HG02840 (cell line): ENCODE measurements at regions not wholly inside any gene's neighbourhood (a gene's known extent, or its start where the extent isn't known, plus 50 kb on each side); places are given as distances from the start of the nearest gene placed in this dataset.
"Not testable (repeated sequence)": the region's sequence is repeated elsewhere in the genome, so short reads cannot be mapped to it uniquely, and the experiment has no call there.

Source experiments
- ATAC-seq: cut with Tn5 transposase; IDR thresholded peaks from one replicate; pipeline ENCODE4 v1.9.1; 2021; ENCODE audit warnings: mild to moderate bottlenecking, moderate library complexity, moderate number of reproducible peaks; ENCODE audit not compliant: unreplicated experiment, low FRiP score

GRCh38 chr16:75971334-75971733 is 245.0 kb upstream of the CPHXL start:
- no peak for ATAC-seq

GRCh38 chr16:75983296-75983695 is 257.0 kb upstream of the CPHXL start:
- no peak for ATAC-seq

GRCh38 chr16:75983741-75984381 is 257.6 kb upstream of the CPHXL start:
- ATAC-seq: no peak

- no peak for ATAC-seq
These were observed 261.0 kb upstream of the CPHXL start for GRCh38 chr16:75987323-75987722.

DNA sequence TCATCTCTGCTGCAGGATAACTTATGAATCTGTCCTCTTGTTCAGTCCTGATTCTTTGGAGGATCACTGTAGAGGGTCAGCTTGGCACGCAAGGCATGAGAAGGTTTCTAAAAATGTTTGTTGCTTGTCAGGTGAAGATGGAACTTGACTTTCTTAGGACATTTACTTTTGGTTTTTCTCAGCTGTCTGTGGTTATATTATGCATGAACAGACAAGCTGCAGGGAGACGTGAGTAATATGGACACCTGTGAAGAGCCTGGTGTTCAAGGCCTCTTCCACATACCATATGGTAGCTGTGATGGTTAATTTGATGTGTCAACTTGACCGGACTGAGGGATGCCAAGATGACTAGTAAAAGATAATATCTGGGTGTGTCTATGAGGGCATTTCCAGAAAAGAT is 270.2 kb upstream of the CPHXL start:
- ATAC-seq: no peak

GRCh38 chr16:75997606-75998005 is 271.3 kb upstream of the CPHXL start:
- ATAC-seq: no peak

DNA sequence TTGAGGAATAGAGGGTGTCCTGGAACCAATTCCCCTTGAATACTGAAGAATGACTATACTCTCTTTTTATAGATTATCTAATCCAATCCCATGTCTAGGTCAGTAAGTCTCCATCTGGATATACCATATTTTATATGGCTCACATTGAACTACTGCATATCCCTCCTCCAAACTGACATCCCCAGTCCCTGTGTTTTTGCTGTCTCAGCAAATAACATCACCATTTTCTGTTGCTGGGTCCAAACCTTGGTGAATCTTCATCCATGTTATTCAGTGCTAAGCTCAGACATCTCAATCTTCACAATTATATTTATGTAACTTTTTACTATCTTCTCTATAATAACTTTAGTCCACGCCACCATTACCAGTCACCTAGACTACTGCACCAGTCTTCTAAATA is 269.6 kb upstream of the CNTNAP4 start:
- ATAC-seq: no peak

GRCh38 chr16:76023835-76024234 is 253.4 kb upstream of the CNTNAP4 start:
- ATAC-seq: no peak

DNA sequence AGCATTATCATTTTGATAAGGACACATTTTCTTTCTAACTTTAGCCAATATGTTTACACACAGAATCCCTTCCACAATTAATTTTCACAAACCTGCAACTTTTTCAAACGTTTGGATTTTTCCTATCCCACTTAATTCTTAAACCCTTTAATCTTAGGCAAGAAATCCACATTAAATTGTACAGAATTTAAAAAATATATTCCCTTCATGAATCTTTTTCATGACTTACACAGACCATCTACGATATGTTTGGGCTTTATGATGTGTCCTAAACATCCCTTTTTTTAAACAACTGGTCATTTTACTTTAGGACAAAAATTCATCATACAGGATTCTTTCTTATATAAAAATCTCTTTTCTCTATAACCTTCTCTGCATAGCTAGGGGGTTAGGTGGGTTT is 241.5 kb upstream of the CNTNAP4 start:
- no peak for ATAC-seq

DNA sequence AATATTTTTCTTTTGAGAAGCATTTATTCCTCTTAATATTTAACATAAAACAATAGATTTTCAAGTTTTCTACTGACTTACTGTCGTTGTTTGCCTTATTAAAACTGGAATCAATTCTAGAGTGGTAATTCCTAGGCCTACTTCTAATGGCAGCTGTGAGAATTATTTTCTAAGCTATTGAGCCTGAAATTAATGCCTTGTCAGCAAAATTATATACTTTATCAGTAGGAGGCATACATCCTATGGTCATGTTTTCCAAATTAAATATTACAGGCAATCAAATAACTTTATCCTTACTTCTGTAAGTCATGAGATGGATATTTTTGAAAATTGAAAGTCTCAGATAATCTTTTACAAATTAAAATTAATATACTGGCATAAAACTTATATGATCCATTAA is 239.1 kb upstream of the CNTNAP4 start:
- no peak for ATAC-seq

- no peak for ATAC-seq
These were observed 224.5 kb upstream of the CNTNAP4 start for GRCh38 chr16:76052725-76053124.

- ATAC-seq: no peak
These were observed 218.0 kb upstream of the CNTNAP4 start for GRCh38 chr16:76059186-76059585.

- no peak for ATAC-seq
These were observed 217.5 kb upstream of the CNTNAP4 start for GRCh38 chr16:76059701-76060100.

DNA sequence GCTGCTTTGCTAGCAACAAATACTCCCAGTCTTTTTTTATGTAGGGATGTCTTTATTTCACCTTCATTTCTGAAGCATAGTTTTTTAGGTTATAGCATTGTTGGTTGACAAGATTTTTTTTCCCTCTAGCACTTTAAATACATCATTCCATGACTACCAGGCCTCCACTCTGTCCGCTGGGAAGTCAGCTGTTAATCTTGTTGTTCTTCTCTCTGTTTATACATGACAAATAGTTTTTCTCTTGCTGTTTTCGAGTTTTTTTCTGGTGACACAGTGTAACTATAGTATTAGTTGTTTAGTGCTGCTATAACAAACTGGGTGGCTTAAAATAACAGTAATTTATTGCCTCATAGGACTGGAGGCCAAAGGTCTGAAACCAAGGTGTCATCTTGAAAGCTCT is 205.5 kb upstream of the CNTNAP4 start:
- no peak for ATAC-seq

- no peak for ATAC-seq
These were observed 195.2 kb upstream of the CNTNAP4 start for GRCh38 chr16:76081967-76082366.

DNA sequence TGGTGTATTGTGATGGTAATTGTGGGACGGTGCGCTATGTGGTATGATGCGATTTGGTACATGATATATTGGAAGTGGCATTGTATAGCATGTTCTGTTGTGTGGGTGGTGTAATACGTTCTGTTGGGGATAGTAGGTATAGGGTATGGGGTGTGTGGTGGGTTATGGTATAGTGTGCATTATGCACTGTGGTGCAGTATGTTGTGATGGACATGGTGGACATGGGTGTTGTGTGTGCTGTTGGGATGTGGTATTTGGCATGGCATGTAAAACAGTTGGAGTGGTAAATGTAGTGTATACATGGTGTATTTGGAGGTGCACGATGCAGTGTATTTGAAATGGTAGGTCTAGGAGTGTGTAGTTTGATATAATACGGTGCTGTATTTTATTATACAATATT is 170.6 kb upstream of the CNTNAP4 start:
- no peak for ATAC-seq

DNA sequence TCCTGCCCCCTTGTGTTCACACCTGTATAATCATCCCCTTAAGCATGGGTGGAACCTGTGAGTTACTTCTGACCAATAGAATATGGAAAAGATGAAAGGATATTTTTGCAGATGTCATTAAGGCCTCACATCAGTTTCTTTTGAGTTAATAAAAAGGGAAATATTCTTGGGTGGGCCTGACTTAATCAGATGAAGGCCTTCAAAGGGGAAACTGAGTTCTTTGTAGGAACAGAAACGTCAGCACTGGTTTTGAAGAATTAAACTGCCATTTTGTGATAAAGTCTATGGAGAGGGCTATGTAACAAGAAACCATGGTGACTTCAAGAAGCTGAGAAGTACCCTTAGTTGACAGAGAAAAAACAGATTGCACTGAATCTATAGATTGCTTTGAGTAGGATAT is 168.7 kb upstream of the CNTNAP4 start:
- ATAC-seq: no peak

DNA sequence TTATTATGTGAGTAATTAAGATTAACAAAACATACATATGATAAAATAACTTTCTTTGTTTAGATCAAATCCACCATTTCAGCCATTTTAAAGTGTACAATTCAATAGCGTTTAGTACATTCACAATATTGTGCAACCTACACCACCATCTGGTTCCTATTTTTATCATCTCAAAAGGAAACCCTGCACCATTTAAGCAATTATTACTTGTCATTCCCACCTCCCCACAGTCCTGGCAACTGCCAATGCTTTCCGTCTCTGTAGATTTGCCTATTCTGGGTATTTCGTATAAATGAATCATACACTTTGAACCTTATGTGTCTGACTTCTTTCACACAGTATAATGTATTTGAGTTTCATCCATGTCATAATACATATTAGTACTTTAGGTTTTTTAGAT is 162.5 kb upstream of the CNTNAP4 start:
- ATAC-seq: no peak

- ATAC-seq: no peak
These were observed 158.9 kb upstream of the CNTNAP4 start for GRCh38 chr16:76118344-76118743.

- no peak for ATAC-seq
These were observed 155.6 kb upstream of the CNTNAP4 start for GRCh38 chr16:76121636-76122035.

- no peak for ATAC-seq
These were observed 153.2 kb upstream of the CNTNAP4 start for GRCh38 chr16:76123966-76124365.

GRCh38 chr16:76125871-76126270 is 151.3 kb upstream of the CNTNAP4 start:
- ATAC-seq: no peak

DNA sequence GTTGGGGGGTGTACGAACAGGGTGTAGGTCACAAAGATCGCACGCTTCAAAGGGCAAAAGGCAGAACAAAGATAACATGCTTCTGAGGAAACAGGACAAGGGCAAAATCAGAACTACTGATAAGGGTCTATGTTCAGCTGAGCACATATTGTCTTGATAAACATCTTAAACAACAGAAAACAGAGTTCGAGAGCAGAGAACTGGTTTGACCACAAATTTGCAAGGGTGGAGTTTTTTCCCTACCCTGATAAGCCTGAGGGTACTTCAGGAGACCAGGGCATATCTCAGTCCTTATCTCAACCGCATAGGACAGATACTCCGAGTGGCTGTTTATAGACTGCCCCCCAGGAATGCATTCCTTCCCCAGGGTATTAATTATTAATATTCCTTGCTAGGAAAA is 139.1 kb upstream of the CNTNAP4 start:
- not testable (repeated sequence) for ATAC-seq
